Suprapubic skin (tissue), 4 donors: ENCODE measurements at regions not wholly inside any gene's neighbourhood (a gene's known extent, or its start where the extent isn't known, plus 50 kb on each side); places are given as distances from the start of the nearest gene placed in this dataset.
"Not testable (repeated sequence)": the region's sequence is repeated elsewhere in the genome, so short reads cannot be mapped to it uniquely, and the experiment has no call there.

Experiments used
- DNase-seq, 2 donors: peaks; one replicate each; pipeline ENCODE4 v3.0.0-alpha.2; 2019; ENCODE audit warnings: low spot score in 2 of 2
- H3K27ac ChIP-seq: fragments of 200-600 bp; sonication (generic); one replicate; pipeline ENCODE4 v1.5.1; 2019
- H3K27me3 ChIP-seq: fragments of 200-600 bp; sonication (generic); one replicate; pipeline ENCODE4 v1.5.1; 2019
- H3K36me3 ChIP-seq: fragments of 200-600 bp; sonication (generic); one replicate; pipeline ENCODE4 v1.5.1; 2019
- H3K4me1 ChIP-seq: fragments of 200-600 bp; sonication (generic); one replicate; pipeline ENCODE4 v1.5.1; 2019
- H3K4me3 ChIP-seq: fragments of 200-600 bp; sonication (generic); one replicate; pipeline ENCODE4 v1.5.1; 2019; ENCODE audit warnings: mild to moderate bottlenecking
- H3K9me3 ChIP-seq: fragments of 200-600 bp; sonication (generic); one replicate; pipeline ENCODE4 v1.5.1; 2019
- CTCF ChIP-seq, 2 donors: fragments of 200-600 bp in 1 of 2; fragments of 450-650 bp in 1 of 2; sonication (generic) in 1 of 2; IDR thresholded peaks; one replicate each; pipeline ENCODE4 v1.5.1; 2016 to 2019; ENCODE audit warnings: antibody characterized with exemption in 2 of 2, mild to moderate bottlenecking in 1 of 2, moderate library complexity in 1 of 2
- EP300 ChIP-seq: sonication (generic); formaldehyde crosslinking; IDR thresholded peaks from one replicate; pipeline ENCODE4 v1.6.1; 2017; ENCODE audit warnings: antibody characterized with exemption
- POLR2A ChIP-seq, 2 donors: fragments of 450-650 bp; IDR thresholded peaks; one replicate each; pipeline ENCODE4 v1.6.1; 2017; ENCODE audit warnings: antibody characterized with exemption in 2 of 2, mild to moderate bottlenecking in 2 of 2, moderate library complexity in 2 of 2
- POLR2AphosphoS5 ChIP-seq, 3 donors: sonication (generic); formaldehyde crosslinking; IDR thresholded peaks; one replicate each; pipeline ENCODE4 v1.6.1; 2017; ENCODE audit warnings: antibody characterized with exemption in 3 of 3
- WGBS: methylation state at CpG from one replicate; pipeline ENCODE4 v1.1.5; 2018; 5-methylcytosine and 5-hydroxymethylcytosine counted together

GRCh38 chr6:4635666-4636065 lies 140.5 kb upstream of the CDYL start:
- Histone ChIP-seq H3K27me3 (no peaks in the 10 kb centered on the region), H3K27ac (no peak overlapping the region), H3K4me1 (peaks cover 13% of the 10 kb centered on the region), H3K9me3 (no peaks in the 10 kb centered on the region), H3K36me3 (no peaks in the 10 kb centered on the region), H3K4me3 (no peak overlapping the region)
- no peak for TF ChIP-seq POLR2A (IDR thresholded peaks at IDR 0.05)
- TF ChIP-seq EP300, result no peak
- no peak for TF ChIP-seq CTCF (IDR thresholded peaks at IDR 0.05)
- TF ChIP-seq POLR2AphosphoS5 (IDR thresholded peaks at IDR 0.05), result no peak
- no peak for DNase-seq
- WGBS, result 57% methylated on average over 5 of the region's 5 CpGs

GRCh38 chr6:4632421-4632820 lies 143.8 kb upstream of the CDYL start:
- DNase-seq, result no peak
- TF ChIP-seq POLR2AphosphoS5 (IDR thresholded peaks at IDR 0.05) (no peak), EP300 (no peak), CTCF (IDR thresholded peaks at IDR 0.05) (no peak), POLR2A (IDR thresholded peaks at IDR 0.05) (no peak)
- Histone ChIP-seq H3K9me3 (peaks cover 13% of the 10 kb centered on the region), H3K4me1 (peaks cover 5% of the 10 kb centered on the region), H3K27me3 (no peaks in the 10 kb centered on the region), H3K4me3 (no peak overlapping the region), H3K27ac (no peak overlapping the region), H3K36me3 (no peaks in the 10 kb centered on the region)
- 67% methylated on average over 2 of the region's 2 CpGs for WGBS

- H3K27me3 ChIP-seq, H3K4me3 ChIP-seq, H3K36me3 ChIP-seq, H3K27ac ChIP-seq, DNase-seq, H3K4me1 ChIP-seq: not testable (repeated sequence)
- WGBS, result 93% methylated on average over 1 of the region's 1 CpG
- H3K9me3 ChIP-seq, result peaks cover 13% of the 10 kb centered on the region
Observed at GRCh38 chr6:4629789-4630188, 146.4 kb upstream of the CDYL start.

GRCh38 chr6:4625557-4625956 lies 150.6 kb upstream of the CDYL start:
- H3K27me3 ChIP-seq, result no peaks in the 10 kb centered on the region
- no peaks in the 10 kb centered on the region for H3K4me1 ChIP-seq
- 89% methylated on average over 6 of the region's 6 CpGs for WGBS
- no peak for DNase-seq
- no peak overlapping the region for H3K27ac ChIP-seq
- H3K4me3 ChIP-seq, result no peak overlapping the region
- H3K36me3 ChIP-seq, result no peaks in the 10 kb centered on the region
- H3K9me3 ChIP-seq, result peaks cover 13% of the 10 kb centered on the region
- TF ChIP-seq CTCF (IDR thresholded peaks at IDR 0.05) (no peak), POLR2A (IDR thresholded peaks at IDR 0.05) (no peak), POLR2AphosphoS5 (IDR thresholded peaks at IDR 0.05) (no peak), EP300 (no peak)

- H3K4me3 ChIP-seq, result no peak overlapping the region
- WGBS, result 91% methylated on average over 7 of the region's 7 CpGs
- TF ChIP-seq CTCF (IDR thresholded peaks at IDR 0.05) (no peak), POLR2AphosphoS5 (IDR thresholded peaks at IDR 0.05) (no peak), POLR2A (IDR thresholded peaks at IDR 0.05) (no peak), EP300 (no peak)
Observed at GRCh38 chr6:4624726-4625125, 151.5 kb upstream of the CDYL start.

More at GRCh38 chr6:4624726-4625125, 151.5 kb upstream of the CDYL start:
- Histone ChIP-seq H3K27ac (no peak overlapping the region), H3K4me1 (no peaks in the 10 kb centered on the region), H3K27me3 (no peaks in the 10 kb centered on the region), H3K36me3 (no peaks in the 10 kb centered on the region), H3K9me3 (peaks cover 5% of the 10 kb centered on the region)
- no peak for DNase-seq
